MM.1S (cell line): ENCODE measurements at regions not wholly inside any gene's neighbourhood (a gene's known extent, or its start where the extent isn't known, plus 50 kb on each side); places are given as distances from the start of the nearest gene placed in this dataset.

ENCODE experiments used
- DNase-seq: peaks from one replicate; pipeline ENCODE4 v3.0.0-alpha.2; 2015
- H2AFZ ChIP-seq: fragments of 300-600 bp; sonication (generic); 2 replicates; pipeline ENCODE4 v1.6.0; 2016; ENCODE audit warnings: antibody characterized with exemption, low read length
- H3F3A ChIP-seq: fragments of 300-600 bp; sonication (generic); 2 replicates; pipeline ENCODE4 v1.6.1; 2016; ENCODE audit warnings: mild to moderate bottlenecking, antibody characterized with exemption, low read length, moderate library complexity, mixed read lengths; ENCODE audit not compliant: insufficient read depth
- H3K27ac ChIP-seq: fragments of 300-600 bp; sonication (generic); 2 replicates; pipeline ENCODE4 v1.5.1; 2016; ENCODE audit warnings: mild to moderate bottlenecking, low read length
- H3K27me3 ChIP-seq: fragments of 300-600 bp; sonication (generic); replicated peaks from 2 replicates; pipeline ENCODE4 v1.6.0; 2016; ENCODE audit warnings: low read length; ENCODE audit not compliant: insufficient read depth
- H3K36me3 ChIP-seq: fragments of 300-600 bp; sonication (generic); replicated peaks from 2 replicates; pipeline ENCODE4 v1.6.1; 2016; ENCODE audit warnings: mild to moderate bottlenecking, low read length, mixed read lengths; ENCODE audit not compliant: insufficient read depth
- H3K4me1 ChIP-seq: fragments of 300-600 bp; sonication (generic); 2 replicates; pipeline ENCODE4 v1.6.1; 2016; ENCODE audit warnings: low read length, mixed read lengths
- H3K4me2 ChIP-seq: fragments of 300-600 bp; sonication (generic); 2 replicates; pipeline ENCODE4 v1.6.0; 2016; ENCODE audit warnings: low read depth, low read length
- H3K4me3 ChIP-seq: fragments of 300-600 bp; sonication (generic); 2 replicates; pipeline ENCODE4 v1.5.1; 2016; ENCODE audit warnings: low read length, mixed read lengths
- H3K79me2 ChIP-seq: fragments of 300-600 bp; sonication (generic); 2 replicates; pipeline ENCODE4 v1.6.1; 2016; ENCODE audit warnings: mixed run types, low read length, mixed read lengths
- H3K9ac ChIP-seq: fragments of 300-600 bp; sonication (generic); 2 replicates; pipeline ENCODE4 v1.6.1; 2016; ENCODE audit warnings: low read length, mixed read lengths
- H3K9me2 ChIP-seq: fragments of 300-600 bp; sonication (generic); replicated peaks from 2 replicates; pipeline ENCODE4 v1.6.1; 2016; ENCODE audit warnings: mild to moderate bottlenecking, low read length, mixed read lengths; ENCODE audit not compliant: insufficient read depth
- H3K9me3 ChIP-seq: fragments of 300-600 bp; sonication (generic); replicated peaks from 2 replicates; pipeline ENCODE4 v1.6.1; 2016; ENCODE audit warnings: mild to moderate bottlenecking, low read length, mixed read lengths; ENCODE audit not compliant: insufficient read depth
- H4K20me1 ChIP-seq: fragments of 300-600 bp; sonication (generic); 2 replicates; pipeline ENCODE4 v1.6.1; 2016; ENCODE audit warnings: mild to moderate bottlenecking, low read length, moderate library complexity, mixed read lengths; ENCODE audit not compliant: insufficient read depth
- EZH2 ChIP-seq: fragments of 300-600 bp; sonication (generic); optimal IDR thresholded peaks from 2 replicates; pipeline ENCODE3; 2017; ENCODE audit warnings: low read depth, mild to moderate bottlenecking, antibody characterized with exemption, low read length, mixed read lengths
- EZH2phosphoT487 ChIP-seq: fragments of 300-600 bp; sonication (generic); IDR thresholded peaks from 2 replicates; pipeline ENCODE4 v1.6.1; 2018; ENCODE audit warnings: antibody characterized with exemption, low read length
- TF ChIP-seq, protein P1 (sequence below): fragments of 300-600 bp; sonication (generic); IDR thresholded peaks from 2 replicates; pipeline ENCODE4 v1.5.1; 2016; ENCODE audit warnings: antibody characterized with exemption, low read length, mixed read lengths

DNA sequence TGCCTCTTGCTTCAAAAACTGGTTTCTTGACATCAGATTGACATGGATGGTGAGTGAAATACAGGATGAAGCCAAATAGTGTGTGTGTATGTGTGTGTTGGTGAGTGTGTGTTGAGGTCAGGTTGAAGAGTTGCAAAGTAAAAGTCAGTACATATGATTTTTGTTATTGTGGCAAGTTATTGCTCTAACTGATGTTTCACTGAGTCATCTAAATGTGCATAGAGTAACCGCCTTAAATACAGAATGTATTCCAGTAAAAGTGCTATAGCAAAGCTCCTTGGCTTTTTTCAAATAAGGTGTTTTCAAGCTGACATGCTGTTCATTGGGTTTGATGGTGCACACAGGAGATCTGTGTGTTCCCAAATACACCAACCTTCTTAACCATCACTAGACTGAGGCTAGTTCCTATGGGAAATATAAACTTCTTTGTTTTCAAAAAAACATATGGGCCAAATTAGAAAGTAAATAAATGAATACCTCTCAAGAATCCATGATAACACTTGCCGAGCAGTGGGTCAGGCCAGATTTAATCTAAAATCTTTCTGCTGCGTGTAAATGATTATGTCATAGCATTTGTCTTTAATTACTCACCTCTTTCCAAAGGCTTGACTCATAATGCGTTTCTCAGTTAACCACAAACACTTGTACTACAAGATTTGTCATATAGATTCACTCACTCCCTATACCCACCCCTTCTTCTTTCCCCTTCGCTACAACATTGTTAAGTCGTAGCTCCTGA, 151.1 kb downstream of the LYPLAL1 start:
- Histone ChIP-seq H3K27me3 (no peaks in the 10 kb centered on the region), H3K4me2 (no peak overlapping the region), H4K20me1 (no peaks in the 10 kb centered on the region), H2AFZ (no peak overlapping the region), H3K36me3 (no peaks in the 10 kb centered on the region), H3K4me3 (no peak overlapping the region), H3K79me2 (no peaks in the 10 kb centered on the region), H3K9me2 (no peaks in the 10 kb centered on the region), H3K27ac (no peak overlapping the region), H3K9ac (no peak overlapping the region), H3K9me3 (no peaks in the 10 kb centered on the region), H3K4me1 (no peaks in the 10 kb centered on the region), H3F3A (no peaks in the 10 kb centered on the region)
- no peak for DNase-seq
- TF ChIP-seq, protein P1, sequence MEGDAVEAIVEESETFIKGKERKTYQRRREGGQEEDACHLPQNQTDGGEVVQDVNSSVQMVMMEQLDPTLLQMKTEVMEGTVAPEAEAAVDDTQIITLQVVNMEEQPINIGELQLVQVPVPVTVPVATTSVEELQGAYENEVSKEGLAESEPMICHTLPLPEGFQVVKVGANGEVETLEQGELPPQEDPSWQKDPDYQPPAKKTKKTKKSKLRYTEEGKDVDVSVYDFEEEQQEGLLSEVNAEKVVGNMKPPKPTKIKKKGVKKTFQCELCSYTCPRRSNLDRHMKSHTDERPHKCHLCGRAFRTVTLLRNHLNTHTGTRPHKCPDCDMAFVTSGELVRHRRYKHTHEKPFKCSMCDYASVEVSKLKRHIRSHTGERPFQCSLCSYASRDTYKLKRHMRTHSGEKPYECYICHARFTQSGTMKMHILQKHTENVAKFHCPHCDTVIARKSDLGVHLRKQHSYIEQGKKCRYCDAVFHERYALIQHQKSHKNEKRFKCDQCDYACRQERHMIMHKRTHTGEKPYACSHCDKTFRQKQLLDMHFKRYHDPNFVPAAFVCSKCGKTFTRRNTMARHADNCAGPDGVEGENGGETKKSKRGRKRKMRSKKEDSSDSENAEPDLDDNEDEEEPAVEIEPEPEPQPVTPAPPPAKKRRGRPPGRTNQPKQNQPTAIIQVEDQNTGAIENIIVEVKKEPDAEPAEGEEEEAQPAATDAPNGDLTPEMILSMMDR, result no peak
- no peak for TF ChIP-seq EZH2
- TF ChIP-seq EZH2phosphoT487, result no peak

GRCh38 chr1:219324171-219324570, 150.5 kb downstream of the LYPLAL1 start:
- Histone ChIP-seq H3K27me3 (no peaks in the 10 kb centered on the region), H3F3A (no peaks in the 10 kb centered on the region), H3K4me3 (no peak overlapping the region), H3K9ac (no peak overlapping the region), H2AFZ (no peak overlapping the region), H3K36me3 (no peaks in the 10 kb centered on the region), H3K4me2 (no peak overlapping the region), H3K27ac (no peak overlapping the region), H3K9me2 (no peaks in the 10 kb centered on the region), H3K9me3 (no peaks in the 10 kb centered on the region), H3K79me2 (no peaks in the 10 kb centered on the region), H4K20me1 (no peaks in the 10 kb centered on the region), H3K4me1 (no peaks in the 10 kb centered on the region)
- TF ChIP-seq, protein P1, result no peak
- no peak for TF ChIP-seq EZH2
- TF ChIP-seq EZH2phosphoT487, result no peak
- DNase-seq, result no peak

DNA sequence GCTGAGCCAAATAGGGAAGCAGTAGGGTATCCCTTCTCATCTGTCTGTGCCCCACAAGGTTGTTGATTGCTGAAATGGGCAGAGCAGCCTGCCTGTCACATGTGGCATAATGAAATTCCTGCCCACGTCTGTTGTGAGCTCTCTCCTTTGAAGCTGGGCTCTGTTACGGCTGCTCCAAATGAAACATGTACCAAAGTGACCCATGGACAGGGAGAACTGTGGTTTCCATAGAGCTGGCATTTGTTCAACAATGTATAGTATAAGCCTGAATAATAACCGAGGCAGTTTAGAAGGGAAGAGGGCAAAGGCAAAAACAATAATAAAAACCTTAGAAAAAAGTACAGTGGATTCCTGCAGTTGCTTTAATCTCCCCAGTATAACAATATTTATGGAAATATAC, 149.7 kb downstream of the LYPLAL1 start:
- no peaks in the 10 kb centered on the region for H3K79me2 ChIP-seq

More for the DNA sequence above, 149.7 kb downstream of the LYPLAL1 start:
- no peak overlapping the region for H2AFZ ChIP-seq
- no peaks in the 10 kb centered on the region for H4K20me1 ChIP-seq
- no peaks in the 10 kb centered on the region for H3K36me3 ChIP-seq
- TF ChIP-seq, protein P1, result no peak
- no peak for TF ChIP-seq EZH2phosphoT487
- no peak for TF ChIP-seq EZH2
- no peak overlapping the region for H3K9ac ChIP-seq
- no peak overlapping the region for H3K27ac ChIP-seq
- H3K4me2 ChIP-seq, result no peak overlapping the region
- H3F3A ChIP-seq, result no peaks in the 10 kb centered on the region
- no peaks in the 10 kb centered on the region for H3K4me1 ChIP-seq
- no peaks in the 10 kb centered on the region for H3K9me2 ChIP-seq
- H3K9me3 ChIP-seq, result no peaks in the 10 kb centered on the region
- H3K4me3 ChIP-seq, result no peak overlapping the region
- no peak for DNase-seq
- no peaks in the 10 kb centered on the region for H3K27me3 ChIP-seq
